HG03571 (cell line): ENCODE measurements at regions not wholly inside any gene's neighbourhood (a gene's known extent, or its start where the extent isn't known, plus 50 kb on each side); places are given as distances from the start of the nearest gene placed in this dataset.

Source experiments
- ATAC-seq: cut with Tn5 transposase; IDR thresholded peaks from one replicate; pipeline ENCODE4 v1.9.1; 2021; ENCODE audit not compliant: unreplicated experiment

DNA sequence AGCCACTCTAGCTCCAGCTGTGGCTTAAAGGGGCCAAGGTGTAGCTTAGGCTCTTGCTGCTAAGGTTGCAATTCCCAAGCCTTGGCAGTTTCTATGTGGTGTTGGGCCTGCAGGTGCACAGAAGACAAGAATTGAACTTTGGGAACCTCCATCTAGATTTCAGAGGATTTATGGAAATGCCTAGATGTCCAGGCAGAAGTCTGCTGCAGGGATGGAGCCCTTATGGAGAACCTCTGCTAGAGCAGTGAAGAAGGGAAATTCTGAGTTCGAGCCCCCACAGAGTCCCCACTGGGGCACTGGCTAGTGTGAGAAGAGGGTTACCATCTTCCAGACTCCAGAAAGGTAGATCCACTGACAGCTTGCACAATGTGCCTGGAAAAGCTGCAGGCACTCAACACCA lies 694.7 kb downstream of the SLC16A7 start:
- no peak for ATAC-seq

GRCh38 chr12:60308366-60308991 lies 712.6 kb downstream of the SLC16A7 start:
- no peak for ATAC-seq

DNA sequence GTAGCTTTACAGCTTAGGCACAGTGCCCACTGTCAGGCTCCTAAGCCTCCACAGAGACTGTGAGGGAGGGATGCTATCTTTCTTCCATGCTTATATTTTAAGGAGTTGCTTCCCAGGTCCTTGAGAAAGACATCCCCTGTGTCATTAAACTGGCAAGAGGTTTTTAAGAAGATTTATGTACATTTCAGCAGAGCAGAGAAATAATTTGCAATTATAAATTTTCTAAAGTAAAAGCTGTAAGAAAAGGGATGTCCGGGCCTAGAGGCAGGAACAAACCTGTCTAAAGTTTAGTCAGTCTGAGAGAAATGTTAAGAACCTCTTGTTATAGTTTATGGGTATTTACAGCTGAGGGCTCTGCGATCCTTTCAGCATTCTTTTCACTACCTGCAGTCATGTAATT lies 716.1 kb downstream of the SLC16A7 start:
- ATAC-seq, result no peak

GRCh38 chr12:60317361-60317760 lies 721.5 kb downstream of the SLC16A7 start:
- no peak for ATAC-seq

GRCh38 chr12:60324746-60325145 lies 728.9 kb downstream of the SLC16A7 start:
- ATAC-seq, result no peak

DNA sequence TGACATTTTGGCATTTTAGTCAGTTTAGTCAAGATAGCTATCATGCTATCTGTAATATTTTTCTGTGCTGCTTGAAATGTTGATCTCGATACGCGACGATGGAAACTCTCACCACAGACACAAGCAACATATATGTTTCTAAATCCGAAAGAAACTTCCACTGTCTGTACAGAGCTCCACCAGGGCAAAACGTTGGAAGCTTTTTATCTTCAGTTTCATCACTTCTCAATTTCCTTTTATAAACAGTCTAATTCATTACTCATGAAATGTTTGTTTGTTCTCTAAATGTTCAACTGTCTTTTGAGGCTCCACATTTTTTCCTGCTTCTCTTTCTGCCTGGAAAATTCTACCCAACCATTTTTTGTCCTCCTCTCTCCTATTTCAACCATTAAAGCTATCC lies 737.6 kb downstream of the SLC16A7 start:
- no peak for ATAC-seq

- no peak for ATAC-seq
Measured at GRCh38 chr12:60335745-60336144, 739.9 kb downstream of the SLC16A7 start.

DNA sequence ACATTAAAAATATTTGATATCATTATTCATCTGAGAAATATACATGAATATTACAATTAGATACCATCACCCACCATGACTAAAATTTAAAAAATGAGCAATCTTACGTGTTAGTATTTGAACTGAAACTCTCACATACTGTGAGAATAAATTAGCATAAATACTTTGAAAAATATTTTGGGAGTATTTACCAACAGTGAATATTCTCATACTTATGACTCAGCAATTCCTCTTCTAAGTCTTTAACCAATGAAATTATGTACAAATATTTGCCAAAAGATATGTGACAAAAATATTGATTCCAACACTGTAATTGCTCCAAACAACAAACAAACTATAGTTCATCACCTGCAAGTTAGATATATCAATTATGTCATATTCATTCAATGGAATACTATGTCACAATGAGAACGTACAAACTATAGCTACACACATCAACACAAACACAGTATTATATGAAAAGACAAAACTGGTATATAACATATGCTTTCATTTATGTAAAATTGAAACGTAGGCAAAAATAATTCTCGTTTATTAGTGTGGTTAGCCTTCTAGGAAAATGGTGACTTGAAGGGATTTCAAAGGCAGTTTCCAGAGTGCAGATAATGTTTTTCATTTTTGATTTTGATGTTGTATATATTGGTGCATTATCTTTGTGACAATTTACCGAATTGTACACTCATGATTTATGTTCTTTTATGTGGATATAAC lies 742.2 kb downstream of the SLC16A7 start:
- ATAC-seq, result no peak

DNA sequence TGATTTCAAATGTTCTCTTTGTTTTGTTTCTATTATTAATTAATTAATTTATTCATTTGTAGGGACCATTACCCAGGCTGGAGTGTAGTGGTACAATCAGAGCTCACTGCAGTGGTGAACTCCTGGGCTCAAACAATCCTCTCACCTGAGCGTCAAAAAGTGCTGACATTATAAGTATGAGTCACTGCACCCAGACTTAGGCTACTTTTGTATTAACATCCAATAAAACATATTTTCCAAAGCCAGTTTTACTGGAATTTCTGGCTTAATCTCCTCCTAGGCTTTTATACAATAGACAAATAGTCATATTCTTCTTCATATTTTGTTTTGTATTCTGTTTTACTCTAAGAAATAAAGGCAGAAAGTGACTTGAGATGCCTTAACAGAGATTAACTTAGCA lies 749.6 kb downstream of the SLC16A7 start:
- ATAC-seq, result no peak

- no peak for ATAC-seq
Measured at GRCh38 chr12:60349232-60349978, 753.6 kb downstream of the SLC16A7 start.

- ATAC-seq, result no peak
Measured at GRCh38 chr12:60387356-60387755, 791.5 kb downstream of the SLC16A7 start.

DNA sequence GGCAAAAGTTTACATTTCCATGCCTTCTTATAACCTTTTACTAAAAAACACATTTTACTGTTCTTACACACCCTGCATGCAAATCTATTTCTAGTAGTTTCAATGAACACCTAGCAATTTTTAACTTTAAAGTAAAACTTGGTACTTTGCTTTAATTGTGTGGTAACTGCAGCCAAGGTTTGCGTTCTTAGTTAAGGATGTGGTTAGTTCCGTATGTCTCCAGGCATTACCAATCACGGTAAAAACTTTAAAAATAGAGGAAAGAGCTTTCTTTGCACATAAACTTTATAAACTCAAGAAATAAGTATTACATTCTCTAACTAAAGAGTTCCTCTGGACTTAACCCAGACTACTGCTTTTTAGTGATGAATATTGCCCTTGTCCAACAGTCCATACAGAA lies 795.2 kb downstream of the SLC16A7 start:
- ATAC-seq, result no peak

- ATAC-seq, result no peak
Measured at GRCh38 chr12:60391791-60392190, 796.0 kb downstream of the SLC16A7 start.

DNA sequence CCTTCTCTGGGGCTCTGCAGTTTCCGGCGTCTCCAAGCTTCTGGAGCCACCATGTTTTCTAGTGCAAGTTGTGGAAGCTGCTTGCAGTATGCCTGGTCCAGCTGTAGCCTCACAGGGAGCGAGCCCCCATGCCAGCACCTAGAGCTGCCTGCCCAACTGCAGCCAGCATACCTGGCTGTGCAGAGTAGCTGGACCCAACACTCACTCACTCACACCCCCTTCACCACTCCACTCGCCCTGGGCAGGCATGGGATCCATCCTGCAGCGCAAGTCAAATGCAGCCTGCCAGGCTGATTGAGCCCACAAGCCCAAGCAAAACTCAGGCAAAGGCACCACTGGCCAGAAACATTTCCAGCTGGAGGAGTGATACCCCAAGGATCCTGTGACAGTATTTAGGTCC lies 797.3 kb downstream of the SLC16A7 start:
- no peak for ATAC-seq

DNA sequence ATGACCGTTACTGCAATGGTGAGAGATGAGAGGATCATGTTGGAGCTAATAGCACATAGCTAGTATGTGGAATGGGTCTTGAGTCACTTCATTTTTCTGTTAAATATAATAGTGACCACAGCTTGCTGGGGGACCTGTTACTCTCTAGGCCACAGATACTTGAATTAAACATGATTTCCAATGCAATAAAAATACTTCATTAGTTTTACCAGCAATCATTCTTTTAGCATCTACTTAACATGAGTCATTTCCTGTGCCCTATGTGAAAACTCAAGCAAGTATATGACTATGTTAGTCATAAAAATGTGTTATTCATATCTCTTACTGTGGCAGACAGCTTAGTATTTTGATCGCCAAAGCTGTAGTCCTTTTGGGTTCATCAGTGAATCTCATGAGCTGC lies 798.8 kb downstream of the SLC16A7 start:
- no peak for ATAC-seq

GRCh38 chr12:60398547-60398946 lies 802.7 kb downstream of the SLC16A7 start:
- ATAC-seq, result no peak

DNA sequence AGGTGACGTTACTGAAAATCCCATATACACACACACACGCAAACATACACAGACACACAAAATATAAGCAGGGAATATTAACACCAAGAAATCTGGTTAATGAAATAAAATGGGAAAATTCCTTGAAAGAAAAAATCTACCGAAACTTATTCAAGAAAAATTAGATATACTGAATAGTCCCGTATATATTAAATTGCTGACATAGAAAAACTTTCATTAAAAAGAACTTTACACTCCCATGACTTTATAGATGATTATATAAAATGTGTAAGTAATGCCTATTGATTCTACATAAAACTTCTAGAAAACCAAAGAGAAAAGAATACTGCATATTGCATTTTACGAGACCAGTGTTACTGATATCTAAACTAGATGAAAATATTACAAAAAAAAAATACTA lies 803.2 kb downstream of the SLC16A7 start:
- ATAC-seq, result no peak

DNA sequence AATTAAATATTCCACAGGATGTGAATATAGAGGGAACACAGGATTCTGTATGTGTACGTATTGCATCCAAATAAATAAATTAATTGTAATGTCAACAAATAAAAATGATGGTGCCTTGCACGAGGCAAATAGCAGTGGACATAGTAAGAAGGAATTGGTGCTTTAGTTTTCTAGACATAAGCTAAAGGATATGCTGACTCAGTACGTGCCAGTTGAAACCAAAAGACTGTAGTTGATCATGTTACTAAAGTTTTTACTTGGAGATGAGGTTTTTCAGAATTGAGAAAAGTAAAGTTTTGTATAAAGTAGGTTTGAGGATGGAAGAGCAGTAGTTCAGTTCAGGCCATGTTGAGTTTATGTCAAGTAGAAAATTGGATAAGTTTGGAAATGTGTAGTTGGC lies 807.2 kb downstream of the SLC16A7 start:
- ATAC-seq, result no peak

GRCh38 chr12:60415351-60415750 lies 819.5 kb downstream of the SLC16A7 start:
- no peak for ATAC-seq

- no peak for ATAC-seq
Measured at GRCh38 chr12:60419986-60420385, 824.2 kb downstream of the SLC16A7 start.

DNA sequence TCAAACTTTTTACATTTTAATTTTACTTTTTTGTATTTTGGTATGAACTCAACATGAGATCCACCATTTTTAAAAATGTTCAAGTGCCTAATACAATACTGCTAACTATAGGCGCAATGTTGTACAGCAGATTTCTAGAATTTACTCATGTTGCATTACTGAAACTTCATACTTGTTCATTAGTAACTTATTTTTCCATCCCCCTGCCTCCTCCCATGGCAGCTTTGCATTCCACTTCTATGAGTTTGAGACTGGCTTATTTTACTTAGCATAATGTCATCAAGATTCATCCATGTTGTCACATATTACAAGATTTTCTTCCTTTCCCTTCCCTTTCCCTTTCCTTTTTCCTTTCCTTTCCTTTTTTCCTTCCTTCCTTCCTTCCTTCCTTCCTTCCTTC lies 825.9 kb downstream of the SLC16A7 start:
- no peak for ATAC-seq

DNA sequence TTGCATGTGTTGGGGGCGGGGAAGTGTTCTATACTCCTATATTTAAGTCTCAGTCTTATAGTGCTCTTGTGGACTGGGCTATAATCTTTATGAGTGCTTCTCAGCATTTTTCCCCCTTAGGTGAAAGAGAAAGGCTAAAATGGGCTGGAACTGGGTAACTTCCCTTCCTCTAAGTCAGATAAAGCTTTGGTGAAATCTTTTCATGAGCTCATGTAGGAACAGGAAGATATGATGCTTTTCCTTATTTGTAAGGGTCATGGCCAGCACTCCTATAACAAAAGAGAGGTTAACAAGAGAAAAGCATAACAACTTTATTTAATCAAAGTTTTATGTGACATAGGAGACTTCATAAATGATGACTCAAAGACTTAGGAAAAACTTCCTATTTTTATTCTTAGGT lies 841.5 kb downstream of the SLC16A7 start:
- ATAC-seq, result no peak
